Neural crest cell (in vitro differentiated cells): ENCODE measurements at regions not wholly inside any gene's neighbourhood (a gene's known extent, or its start where the extent isn't known, plus 50 kb on each side); places are given as distances from the start of the nearest gene placed in this dataset.

Experiments used
- DNase-seq: peaks from one replicate; pipeline ENCODE4 v3.0.0; 2021; ENCODE audit warnings: low read depth, mixed read lengths, low spot score
- H3K27ac Mint-ChIP-seq: one replicate; pipeline ENCODE4 v1.8.0; 2021; ENCODE audit warnings: mild to moderate bottlenecking, mixed read lengths; ENCODE audit not compliant: unreplicated experiment
- H3K27me3 Mint-ChIP-seq: 2 replicates; pipeline ENCODE4 v1.8.0; 2021; ENCODE audit warnings: low read depth, mild to moderate bottlenecking, mixed read lengths
- H3K36me3 Mint-ChIP-seq: 2 replicates; pipeline ENCODE4 v1.8.0; 2021; ENCODE audit warnings: low read depth, mild to moderate bottlenecking, mixed read lengths
- H3K4me1 Mint-ChIP-seq: 2 replicates; pipeline ENCODE4 v1.8.0; 2021; ENCODE audit warnings: mixed read lengths
- H3K4me3 Mint-ChIP-seq: one replicate; pipeline ENCODE4 v1.8.0; 2021; ENCODE audit warnings: mild to moderate bottlenecking, mixed read lengths
- H3K9me3 Mint-ChIP-seq: 2 replicates; pipeline ENCODE4 v1.8.0; 2021; ENCODE audit warnings: mixed read lengths
- TF ChIP-seq, protein P1 (sequence below): fragments of 200-600 bp; sonication (generic); conservative IDR thresholded peaks from 2 replicates; pipeline ENCODE4 v1.5.0; 2021; ENCODE audit warnings: antibody characterized with exemption, mild to moderate bottlenecking

DNA sequence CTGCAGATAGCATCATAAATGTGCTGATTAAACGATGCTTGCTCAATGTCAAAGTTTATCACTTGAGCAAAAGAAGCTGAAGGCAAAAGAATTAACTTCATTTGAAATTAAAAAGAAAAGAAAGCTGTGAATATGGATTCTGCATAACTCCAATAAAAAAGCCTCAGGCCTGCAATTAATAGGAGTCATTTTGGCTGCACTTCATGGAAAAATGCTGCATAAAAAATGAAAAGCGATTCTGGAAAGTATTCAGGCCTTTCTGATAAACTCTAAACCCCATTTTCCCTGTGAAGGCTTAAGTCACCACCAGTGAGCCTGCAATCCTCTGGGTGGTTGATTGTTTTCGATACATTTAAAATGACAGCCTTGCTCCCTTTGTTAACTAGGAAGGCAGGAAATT is 1793.4 kb downstream of the SUCLG1 start:
- DNase-seq: no peak
- H3K9me3 Mint-ChIP-seq: no peaks in the 10 kb centered on the region
- H3K27ac Mint-ChIP-seq: no peak overlapping the region
- H3K4me3 Mint-ChIP-seq: no peak overlapping the region
- TF ChIP-seq, protein P1, sequence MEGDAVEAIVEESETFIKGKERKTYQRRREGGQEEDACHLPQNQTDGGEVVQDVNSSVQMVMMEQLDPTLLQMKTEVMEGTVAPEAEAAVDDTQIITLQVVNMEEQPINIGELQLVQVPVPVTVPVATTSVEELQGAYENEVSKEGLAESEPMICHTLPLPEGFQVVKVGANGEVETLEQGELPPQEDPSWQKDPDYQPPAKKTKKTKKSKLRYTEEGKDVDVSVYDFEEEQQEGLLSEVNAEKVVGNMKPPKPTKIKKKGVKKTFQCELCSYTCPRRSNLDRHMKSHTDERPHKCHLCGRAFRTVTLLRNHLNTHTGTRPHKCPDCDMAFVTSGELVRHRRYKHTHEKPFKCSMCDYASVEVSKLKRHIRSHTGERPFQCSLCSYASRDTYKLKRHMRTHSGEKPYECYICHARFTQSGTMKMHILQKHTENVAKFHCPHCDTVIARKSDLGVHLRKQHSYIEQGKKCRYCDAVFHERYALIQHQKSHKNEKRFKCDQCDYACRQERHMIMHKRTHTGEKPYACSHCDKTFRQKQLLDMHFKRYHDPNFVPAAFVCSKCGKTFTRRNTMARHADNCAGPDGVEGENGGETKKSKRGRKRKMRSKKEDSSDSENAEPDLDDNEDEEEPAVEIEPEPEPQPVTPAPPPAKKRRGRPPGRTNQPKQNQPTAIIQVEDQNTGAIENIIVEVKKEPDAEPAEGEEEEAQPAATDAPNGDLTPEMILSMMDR: no peak
- H3K36me3 Mint-ChIP-seq: no peaks in the 10 kb centered on the region
- H3K4me1 Mint-ChIP-seq: no peaks in the 10 kb centered on the region
- no peaks in the 10 kb centered on the region for H3K27me3 Mint-ChIP-seq

DNA sequence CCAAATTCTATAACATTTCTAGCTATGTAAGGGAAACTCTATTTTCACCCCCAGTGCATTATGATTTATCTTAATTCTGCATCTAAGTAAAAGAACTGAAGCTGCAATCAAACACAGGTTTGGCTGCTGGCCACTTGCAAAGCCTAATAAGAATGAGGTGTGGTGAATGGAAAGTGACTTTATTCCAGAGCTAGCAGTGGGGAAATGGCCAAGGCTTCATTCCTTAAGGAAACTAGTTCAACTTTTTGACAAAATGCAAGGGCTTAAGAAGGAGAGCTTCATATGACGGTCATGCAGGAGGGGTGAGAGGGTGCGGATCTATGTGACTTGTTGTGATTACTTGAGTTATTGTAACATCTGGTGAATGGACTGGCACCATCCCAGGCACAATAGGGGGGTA is 1802.0 kb downstream of the SUCLG1 start:
- H3K27ac Mint-ChIP-seq: no peak overlapping the region
- H3K36me3 Mint-ChIP-seq: no peaks in the 10 kb centered on the region
- no peaks in the 10 kb centered on the region for H3K27me3 Mint-ChIP-seq
- no peaks in the 10 kb centered on the region for H3K4me1 Mint-ChIP-seq
- peaks cover 3% of the 10 kb centered on the region for H3K9me3 Mint-ChIP-seq
- no peak overlapping the region for H3K4me3 Mint-ChIP-seq
- no peak for DNase-seq
- TF ChIP-seq, protein P1: no peak

DNA sequence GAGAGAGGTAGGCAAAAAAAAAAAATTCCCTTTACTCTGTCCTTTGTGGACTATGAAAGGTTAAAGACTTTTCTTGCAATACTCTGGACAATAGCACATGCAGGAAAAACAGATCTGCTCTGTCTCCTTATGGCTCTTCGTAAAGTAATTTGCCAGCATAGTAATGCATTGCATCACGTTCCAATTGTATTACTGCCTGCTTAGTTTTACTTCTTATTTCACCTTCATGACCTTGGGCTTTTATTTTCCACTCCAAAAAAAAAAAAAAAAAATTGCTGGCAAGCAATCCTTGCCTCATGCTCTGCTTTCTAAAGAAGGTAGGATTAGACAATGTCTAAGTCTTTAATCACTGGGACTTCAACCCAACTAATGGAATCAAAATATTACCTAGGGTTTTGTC is 1802.7 kb downstream of the SUCLG1 start:
- Mint-ChIP-seq H3K36me3 (no peaks in the 10 kb centered on the region), H3K4me1 (no peaks in the 10 kb centered on the region), H3K4me3 (no peak overlapping the region), H3K27ac (no peak overlapping the region), H3K27me3 (no peaks in the 10 kb centered on the region), H3K9me3 (peaks cover 3% of the 10 kb centered on the region)
- no peak for DNase-seq
- TF ChIP-seq, protein P1: no peak

DNA sequence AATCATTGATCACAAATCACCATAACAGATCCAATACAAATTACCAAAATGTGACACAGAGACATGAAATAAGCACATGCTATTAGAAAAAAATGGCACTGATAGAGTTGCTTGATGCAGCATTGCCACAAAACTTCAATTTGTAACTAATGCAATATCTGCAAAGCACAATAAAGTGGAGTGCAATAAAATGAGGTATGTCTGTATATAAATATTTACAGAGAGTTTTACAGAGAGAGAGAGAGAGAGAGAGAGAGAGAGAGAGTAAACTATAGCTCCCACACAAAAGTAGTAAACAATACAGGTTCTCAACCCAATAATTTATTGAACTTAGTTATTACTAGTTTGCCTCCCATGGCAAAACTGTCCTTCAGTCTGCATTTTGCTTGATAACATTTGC is 1807.0 kb downstream of the SUCLG1 start:
- Mint-ChIP-seq H3K27ac (no peak overlapping the region), H3K4me3 (no peak overlapping the region), H3K36me3 (no peaks in the 10 kb centered on the region), H3K27me3 (no peaks in the 10 kb centered on the region), H3K4me1 (no peaks in the 10 kb centered on the region), H3K9me3 (peaks cover 9% of the 10 kb centered on the region)
- TF ChIP-seq, protein P1: no peak
- no peak for DNase-seq

DNA sequence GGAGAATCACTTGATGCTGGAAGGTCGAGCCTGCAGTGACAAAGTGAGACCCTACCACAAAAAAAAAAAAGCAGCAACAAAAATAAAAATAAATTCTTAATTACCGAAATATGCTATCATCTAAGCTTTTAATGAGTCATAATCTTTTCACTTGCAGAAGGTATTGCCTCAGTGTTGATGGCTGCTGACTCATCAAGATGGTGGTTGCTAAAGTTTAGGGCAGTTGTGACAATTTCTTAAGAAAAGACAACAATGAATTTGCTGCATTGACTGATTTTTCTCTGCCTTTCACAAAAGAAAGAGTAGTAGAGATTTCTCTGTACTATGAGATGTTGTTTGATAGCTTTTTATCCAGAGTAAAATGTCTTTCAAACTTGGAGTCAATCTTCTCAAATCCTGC is 1809.0 kb downstream of the SUCLG1 start:
- no peaks in the 10 kb centered on the region for H3K27me3 Mint-ChIP-seq
- no peak for DNase-seq
- TF ChIP-seq, protein P1: no peak
- H3K4me1 Mint-ChIP-seq: no peaks in the 10 kb centered on the region
- no peak overlapping the region for H3K4me3 Mint-ChIP-seq
- H3K27ac Mint-ChIP-seq: no peak overlapping the region
- H3K9me3 Mint-ChIP-seq: peaks cover 12% of the 10 kb centered on the region
- no peaks in the 10 kb centered on the region for H3K36me3 Mint-ChIP-seq
